DOHH2 (cell line): ENCODE measurements at regions not wholly inside any gene's neighbourhood (a gene's known extent, or its start where the extent isn't known, plus 50 kb on each side); places are given as distances from the start of the nearest gene placed in this dataset.

Experiments
- H3F3A ChIP-seq: fragments of 200-600 bp; sonication (generic), shearing (Covaris generic); 2 replicates; pipeline ENCODE4 v1.6.0; 2016; ENCODE audit warnings: antibody characterized with exemption, mild to moderate bottlenecking; ENCODE audit not compliant: control insufficient read depth, insufficient read depth
- H3K27ac ChIP-seq: fragments of 200-600 bp; sonication (generic); 2 replicates; pipeline ENCODE4 v1.5.1; 2014; ENCODE audit warnings: low read depth, mild to moderate bottlenecking, low read length, moderate library complexity
- H3K27me3 ChIP-seq: fragments of 200-600 bp; sonication (generic); 2 replicates; pipeline ENCODE4 v1.6.1; 2014; ENCODE audit warnings: mild to moderate bottlenecking, low read length, mixed read lengths; ENCODE audit not compliant: control insufficient read depth
- H3K36me3 ChIP-seq: fragments of 200-600 bp; sonication (generic); 2 replicates; pipeline ENCODE4 v1.6.1; 2014; ENCODE audit warnings: mild to moderate bottlenecking, low read length, moderate library complexity, mixed read lengths; ENCODE audit not compliant: control insufficient read depth
- H3K4me1 ChIP-seq: fragments of 200-600 bp; sonication (generic); 2 replicates; pipeline ENCODE4 v1.6.1; 2014; ENCODE audit warnings: mild to moderate bottlenecking, low read length, mixed read lengths; ENCODE audit not compliant: control insufficient read depth
- H3K4me2 ChIP-seq: fragments of 200-600 bp; sonication (generic); 2 replicates; pipeline ENCODE4 v1.6.0; 2014; ENCODE audit warnings: mild to moderate bottlenecking, low read length, moderate library complexity
- H3K4me3 ChIP-seq: fragments of 200-600 bp; sonication (generic); 2 replicates; pipeline ENCODE4 v1.5.1; 2014; ENCODE audit warnings: mild to moderate bottlenecking, low read length, mixed read lengths
- H3K79me2 ChIP-seq: fragments of 200-600 bp; sonication (generic); 2 replicates; pipeline ENCODE4 v1.6.1; 2014; ENCODE audit warnings: mild to moderate bottlenecking, low read length, mixed read lengths; ENCODE audit not compliant: control insufficient read depth
- H3K9me2 ChIP-seq: fragments of 200-600 bp; sonication (generic); replicated peaks from 2 replicates; pipeline ENCODE4 v1.6.1; 2014; ENCODE audit warnings: mild to moderate bottlenecking, low read length, mixed read lengths; ENCODE audit not compliant: control insufficient read depth
- H3K9me3 ChIP-seq: fragments of 200-600 bp; sonication (generic); 2 replicates; pipeline ENCODE4 v1.6.1; 2014; ENCODE audit warnings: antibody characterized with exemption, low read length, mixed read lengths; ENCODE audit not compliant: control insufficient read depth, insufficient read depth
- H4K20me1 ChIP-seq: fragments of 200-600 bp; sonication (generic); 2 replicates; pipeline ENCODE4 v1.6.0; 2014; ENCODE audit warnings: low read depth, mild to moderate bottlenecking, antibody characterized with exemption, low read length, moderate library complexity; ENCODE audit not compliant: control insufficient read depth, insufficient read depth
- EZH2phosphoT487 ChIP-seq: fragments of 200-600 bp; sonication (generic); IDR thresholded peaks from 2 replicates; pipeline ENCODE4 v1.6.1; 2017; ENCODE audit warnings: borderline replicate concordance, mild to moderate bottlenecking, antibody characterized with exemption, low read length, moderate library complexity, mixed read lengths
- TF ChIP-seq, protein P1 (sequence below): fragments of 200-600 bp; sonication (generic); IDR thresholded peaks from one replicate; pipeline ENCODE4 v1.5.1; 2014; ENCODE audit warnings: antibody characterized with exemption, mild to moderate bottlenecking, low read depth, low read length; ENCODE audit not compliant: poor library complexity, severe bottlenecking

DNA sequence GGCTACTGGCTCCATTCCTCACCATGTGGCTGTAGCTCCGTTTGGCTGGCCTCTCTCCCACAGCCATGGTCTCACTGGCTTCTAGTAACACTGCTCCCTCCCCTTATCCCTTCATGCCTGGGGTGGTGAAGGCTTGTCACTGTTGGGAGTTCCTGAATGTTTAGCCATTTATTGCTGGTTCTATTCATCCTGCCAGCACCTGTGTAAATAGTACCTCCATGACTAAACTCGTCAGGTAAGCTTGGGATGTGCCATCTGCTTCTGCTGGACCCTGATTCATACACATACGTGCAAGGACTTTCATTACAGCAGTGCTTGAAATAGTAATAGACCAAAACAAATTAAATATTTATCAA, 61.6 kb downstream of the CCDC71L start:
- Histone ChIP-seq H3K4me2 (no peak overlapping the region), H3K36me3 (no peaks in the 10 kb centered on the region), H3K27me3 (peaks cover 13% of the 10 kb centered on the region; the same call in 1 of the 2 replicates), H3K9me2 (no peaks in the 10 kb centered on the region; the same call in 1 of the 2 replicates), H3K4me1 (peaks cover 8% of the 10 kb centered on the region), H3K27ac (no peak overlapping the region), H4K20me1 (no peaks in the 10 kb centered on the region), H3F3A (no peaks in the 10 kb centered on the region), H3K79me2 (no peaks in the 10 kb centered on the region), H3K9me3 (0 out of 2 replicates have a peak, but pooled peaks cover 6% of the 10 kb centered on the region), H3K4me3 (peak overlapping the region; percentile 48)
- no peak for TF ChIP-seq EZH2phosphoT487
- TF ChIP-seq, protein P1, sequence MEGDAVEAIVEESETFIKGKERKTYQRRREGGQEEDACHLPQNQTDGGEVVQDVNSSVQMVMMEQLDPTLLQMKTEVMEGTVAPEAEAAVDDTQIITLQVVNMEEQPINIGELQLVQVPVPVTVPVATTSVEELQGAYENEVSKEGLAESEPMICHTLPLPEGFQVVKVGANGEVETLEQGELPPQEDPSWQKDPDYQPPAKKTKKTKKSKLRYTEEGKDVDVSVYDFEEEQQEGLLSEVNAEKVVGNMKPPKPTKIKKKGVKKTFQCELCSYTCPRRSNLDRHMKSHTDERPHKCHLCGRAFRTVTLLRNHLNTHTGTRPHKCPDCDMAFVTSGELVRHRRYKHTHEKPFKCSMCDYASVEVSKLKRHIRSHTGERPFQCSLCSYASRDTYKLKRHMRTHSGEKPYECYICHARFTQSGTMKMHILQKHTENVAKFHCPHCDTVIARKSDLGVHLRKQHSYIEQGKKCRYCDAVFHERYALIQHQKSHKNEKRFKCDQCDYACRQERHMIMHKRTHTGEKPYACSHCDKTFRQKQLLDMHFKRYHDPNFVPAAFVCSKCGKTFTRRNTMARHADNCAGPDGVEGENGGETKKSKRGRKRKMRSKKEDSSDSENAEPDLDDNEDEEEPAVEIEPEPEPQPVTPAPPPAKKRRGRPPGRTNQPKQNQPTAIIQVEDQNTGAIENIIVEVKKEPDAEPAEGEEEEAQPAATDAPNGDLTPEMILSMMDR: no peak

DNA sequence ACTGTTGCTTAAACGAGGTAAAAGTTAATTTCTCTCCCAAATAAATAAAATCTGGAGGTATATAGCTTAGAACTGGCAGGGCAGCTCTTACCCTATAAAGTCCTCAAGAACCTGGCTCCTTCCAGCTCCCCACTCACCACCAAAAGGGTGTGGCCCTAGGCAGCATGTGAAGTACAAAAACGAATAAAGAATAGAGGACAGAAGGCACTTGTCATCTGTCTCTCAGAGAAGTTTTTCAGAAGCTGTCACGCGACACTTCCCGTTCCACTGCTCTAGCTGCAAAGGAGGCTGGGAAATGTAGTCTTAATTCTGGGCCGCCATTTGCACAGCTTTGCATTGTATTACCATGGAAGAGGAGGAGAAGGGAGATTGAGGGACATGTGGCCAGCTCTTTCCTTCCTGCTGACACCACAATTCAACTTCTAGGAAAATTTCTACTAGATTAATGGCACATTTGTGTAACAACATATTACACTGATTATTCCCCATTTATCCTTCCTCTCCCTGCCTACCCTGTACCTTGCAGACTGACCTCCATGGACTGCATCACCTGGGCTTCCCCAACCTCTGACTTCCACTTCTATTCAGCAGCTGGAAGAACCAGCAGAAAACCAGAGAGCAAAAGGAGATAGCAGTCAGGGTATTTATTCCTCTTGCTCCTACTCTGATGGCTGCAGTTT, 62.2 kb downstream of the CCDC71L start:
- no peaks in the 10 kb centered on the region for H3K79me2 ChIP-seq
- no peaks in the 10 kb centered on the region for H3F3A ChIP-seq
- peak overlapping the region; percentile 48 for H3K4me3 ChIP-seq
- H3K27ac ChIP-seq: no peak overlapping the region
- 0 out of 2 replicates have a peak, but pooled peaks cover 6% of the 10 kb centered on the region for H3K9me3 ChIP-seq
- no peaks in the 10 kb centered on the region; the same call in 1 of the 2 replicates for H3K9me2 ChIP-seq
- H3K4me2 ChIP-seq: peak overlapping the region; percentile 62
- H3K4me1 ChIP-seq: peaks cover 8% of the 10 kb centered on the region
- no peaks in the 10 kb centered on the region for H4K20me1 ChIP-seq
- H3K36me3 ChIP-seq: no peaks in the 10 kb centered on the region
- H3K27me3 ChIP-seq: peaks cover 13% of the 10 kb centered on the region; the same call in 1 of the 2 replicates
- TF ChIP-seq, protein P1: no peak
- TF ChIP-seq EZH2phosphoT487: no peak

DNA sequence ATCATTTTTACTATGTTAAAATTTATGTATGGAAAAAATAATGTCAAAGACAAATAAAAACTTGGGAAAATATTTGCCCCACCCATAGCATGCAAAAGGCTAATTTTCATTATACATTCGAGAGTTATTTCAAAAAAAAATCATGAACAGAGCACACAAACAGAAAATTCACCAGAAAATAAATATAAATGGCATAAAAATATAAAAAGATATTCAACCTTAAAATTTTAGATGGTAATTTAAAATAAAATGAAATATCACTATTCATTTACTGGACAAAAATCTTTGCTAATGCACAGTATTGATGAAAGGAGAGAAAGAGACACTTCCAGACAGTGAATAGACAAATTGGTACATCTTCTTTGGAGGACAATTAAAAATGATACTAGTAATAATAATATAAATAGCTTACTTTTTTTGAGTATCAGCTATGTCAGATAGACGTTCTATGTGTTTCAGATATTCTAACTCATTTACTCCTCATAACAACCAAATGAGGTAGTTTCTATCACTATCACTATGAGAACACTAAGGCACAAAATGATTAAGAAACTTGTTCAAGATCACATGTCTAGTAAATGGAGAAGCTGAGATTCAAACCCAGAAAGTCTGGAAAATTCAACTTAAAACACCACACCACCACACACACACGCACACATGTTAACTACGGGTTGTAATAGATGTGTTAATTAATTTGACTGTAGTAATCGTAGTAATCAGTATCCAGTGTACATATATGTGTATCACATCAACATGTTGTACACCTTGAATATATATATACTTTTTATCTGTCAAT, 63.0 kb downstream of the CCDC71L start:
- Histone ChIP-seq H3K9me2 (no peaks in the 10 kb centered on the region; the same call in 1 of the 2 replicates), H3F3A (no peaks in the 10 kb centered on the region), H3K4me1 (peaks cover 8% of the 10 kb centered on the region), H3K9me3 (0 out of 2 replicates have a peak, but pooled peaks cover 6% of the 10 kb centered on the region), H3K27me3 (peaks cover 16% of the 10 kb centered on the region; the same call in 1 of the 2 replicates), H3K36me3 (no peaks in the 10 kb centered on the region), H4K20me1 (no peaks in the 10 kb centered on the region), H3K4me2 (peak overlapping the region; percentile 62), H3K4me3 (peak overlapping the region; percentile 48; the same call in 1 of the 2 replicates), H3K79me2 (no peaks in the 10 kb centered on the region), H3K27ac (no peak overlapping the region)
- TF ChIP-seq, protein P1: no peak
- no peak for TF ChIP-seq EZH2phosphoT487
